IPS-NIHi7 (cell line): ENCODE measurements at regions not wholly inside any gene's neighbourhood (a gene's known extent, or its start where the extent isn't known, plus 50 kb on each side); places are given as distances from the start of the nearest gene placed in this dataset.

Experiments
- DNase-seq: peaks from one replicate; pipeline ENCODE4 v3.0.0; 2012; ENCODE audit warnings: mixed read lengths; ENCODE audit errors: extremely low spot score

DNA sequence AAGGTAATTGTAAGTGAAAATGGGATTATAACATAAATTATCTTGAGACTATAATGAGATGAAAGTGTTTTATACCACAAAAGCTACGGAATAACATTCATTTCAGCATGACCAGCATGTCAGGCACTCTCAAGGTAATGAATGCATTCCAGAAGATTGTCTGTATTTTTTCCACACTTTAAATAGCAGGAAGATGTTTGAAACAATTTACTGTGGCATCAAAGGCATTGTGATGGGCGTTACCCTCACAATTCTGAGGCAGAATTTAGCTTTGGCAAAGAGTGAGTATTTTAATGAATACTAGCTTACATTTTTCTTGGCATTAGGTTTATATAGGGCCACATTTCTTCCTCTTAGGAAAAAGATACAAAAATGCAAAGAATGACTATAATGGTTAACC is 627.2 kb downstream of the BCKDHB start:
- no peak for DNase-seq

DNA sequence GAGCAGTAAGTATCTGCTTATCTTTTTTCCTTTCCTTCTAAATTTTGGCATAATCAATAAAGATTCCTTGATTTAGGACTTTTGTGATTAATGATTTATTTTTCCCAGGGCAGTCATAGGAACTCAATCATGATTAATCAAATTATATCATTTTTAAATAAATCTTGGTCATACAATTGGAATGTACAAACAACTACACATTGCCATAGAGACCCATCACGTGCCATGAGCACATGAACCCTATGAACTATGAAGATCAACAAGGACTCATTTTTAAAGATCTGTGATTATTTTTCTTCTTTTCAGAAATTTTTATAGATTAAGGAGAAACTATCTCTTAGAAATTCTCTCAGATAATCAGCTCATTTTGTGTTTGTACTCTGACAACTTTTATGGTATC is 622.4 kb downstream of the BCKDHB start:
- DNase-seq, result no peak

DNA sequence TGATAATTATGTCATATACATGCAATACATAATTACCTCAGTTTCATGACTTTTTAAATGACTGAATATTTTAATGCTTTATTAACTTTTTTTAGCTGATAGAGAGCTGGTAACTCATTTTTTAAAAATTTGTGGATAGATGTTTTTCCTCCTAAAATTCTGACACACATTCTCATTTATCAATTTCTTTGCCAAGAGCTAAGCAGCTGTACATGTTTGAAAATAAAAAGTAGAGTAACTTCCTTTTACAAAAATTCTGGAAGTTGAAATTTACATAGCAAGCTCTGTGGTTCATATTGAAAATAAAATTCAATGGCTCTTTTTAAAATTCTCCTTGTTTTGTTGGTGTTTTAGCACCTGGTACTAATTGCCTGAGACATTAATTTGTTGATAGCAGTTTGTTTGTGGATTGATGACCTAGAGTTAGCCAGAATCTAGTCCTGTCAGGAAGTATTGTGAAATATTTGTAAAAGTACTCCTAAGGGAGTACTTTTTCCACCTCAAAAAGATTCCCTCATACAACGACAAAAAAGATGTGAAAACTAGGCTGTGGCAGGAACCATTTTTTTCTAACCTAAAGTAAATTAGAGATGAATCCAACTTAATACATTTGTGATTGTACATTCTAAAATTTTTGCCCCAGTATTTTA is 621.8 kb downstream of the BCKDHB start:
- no peak for DNase-seq

DNA sequence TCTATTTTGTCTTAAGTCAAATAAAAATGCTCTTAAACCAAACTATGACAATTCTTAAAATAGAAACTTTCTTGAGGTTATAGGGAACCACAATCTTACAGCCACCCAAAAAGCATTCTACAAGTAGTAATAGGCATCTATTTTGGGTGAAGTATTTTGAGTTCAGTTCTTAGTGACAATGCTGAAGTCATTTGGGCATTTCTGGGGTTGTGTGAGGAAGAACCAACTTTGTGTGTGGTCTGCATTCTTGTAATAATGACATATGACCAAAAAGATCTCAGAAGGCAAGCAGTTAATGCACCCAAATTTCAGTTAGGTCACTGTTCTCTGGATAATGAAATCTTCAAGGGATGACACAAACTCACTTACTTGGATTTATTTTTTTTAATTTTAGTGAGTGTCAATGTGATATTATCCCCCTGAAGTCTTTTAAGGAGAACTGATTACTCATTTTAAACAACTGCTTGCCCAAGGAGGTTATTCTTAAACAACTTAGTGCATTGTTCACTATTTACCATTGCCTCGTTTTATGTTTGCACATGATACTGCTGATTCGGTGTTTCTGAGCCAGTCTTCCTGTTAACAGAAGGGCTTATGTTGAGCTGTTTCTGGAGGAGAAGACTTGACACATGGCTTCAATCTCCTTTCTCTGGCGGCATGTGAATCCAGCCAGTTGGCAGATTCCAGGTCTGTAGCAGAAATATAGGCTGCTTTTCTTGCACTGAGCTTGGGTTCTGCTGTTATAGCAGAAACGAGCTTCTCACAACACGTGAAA is 618.9 kb downstream of the BCKDHB start:
- DNase-seq, result no peak

DNA sequence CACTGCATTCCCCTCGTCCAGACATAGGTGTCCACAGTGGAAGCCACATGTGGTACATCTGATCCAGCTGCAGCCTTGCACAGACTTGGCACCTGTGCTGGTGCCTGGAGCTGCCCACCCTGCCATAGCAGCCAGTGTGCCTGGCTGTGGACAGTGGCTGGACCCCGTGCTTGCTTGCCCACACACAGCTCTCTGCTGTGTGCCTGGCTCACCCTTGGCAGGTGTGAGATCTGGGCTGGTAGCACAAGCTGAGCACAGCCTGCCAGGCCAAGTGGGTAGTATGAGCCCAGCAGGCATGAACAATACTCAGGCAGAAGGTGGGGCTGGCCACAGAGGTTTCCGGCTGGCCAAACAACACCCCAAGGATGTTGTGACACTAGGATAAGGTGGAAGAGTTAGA is 614.4 kb downstream of the BCKDHB start:
- no peak for DNase-seq

DNA sequence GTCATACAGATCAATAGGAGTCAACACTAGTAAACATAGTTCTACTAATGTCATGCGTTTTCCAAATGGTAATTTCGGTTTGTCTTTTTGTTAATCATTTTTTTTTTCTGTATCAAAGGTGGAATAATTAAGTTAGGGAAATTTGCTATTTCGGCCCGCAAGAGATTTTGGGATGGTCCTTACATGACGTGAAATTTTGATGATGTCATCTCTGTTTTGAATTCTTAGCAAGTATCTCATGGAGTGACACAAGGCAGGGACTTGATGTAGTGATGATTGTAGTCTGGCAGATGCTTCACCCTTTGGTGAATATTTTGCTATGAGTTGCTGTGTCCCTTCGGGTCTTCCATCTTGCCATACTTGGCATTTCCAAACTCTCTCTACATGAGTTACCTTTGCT is 608.0 kb downstream of the BCKDHB start:
- DNase-seq, result no peak

DNA sequence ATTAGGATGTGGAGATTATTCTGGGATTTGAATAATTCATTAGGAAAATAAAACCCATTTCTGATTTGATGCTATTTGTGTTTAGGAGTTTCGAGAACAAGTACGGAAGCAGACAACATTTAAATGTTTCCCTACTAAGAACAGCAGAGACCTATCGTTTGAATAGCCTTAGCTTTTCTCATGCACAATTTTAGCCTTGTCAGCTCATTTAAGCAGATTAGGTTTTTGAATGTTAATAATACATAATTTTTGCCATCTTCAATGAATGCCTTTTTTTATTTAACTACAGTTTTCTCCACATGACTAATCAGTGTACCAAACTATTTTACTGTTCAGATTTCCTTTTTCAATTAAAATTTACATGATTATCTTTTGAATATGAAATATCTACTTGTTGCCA is 592.0 kb downstream of the BCKDHB start:
- DNase-seq, result no peak

DNA sequence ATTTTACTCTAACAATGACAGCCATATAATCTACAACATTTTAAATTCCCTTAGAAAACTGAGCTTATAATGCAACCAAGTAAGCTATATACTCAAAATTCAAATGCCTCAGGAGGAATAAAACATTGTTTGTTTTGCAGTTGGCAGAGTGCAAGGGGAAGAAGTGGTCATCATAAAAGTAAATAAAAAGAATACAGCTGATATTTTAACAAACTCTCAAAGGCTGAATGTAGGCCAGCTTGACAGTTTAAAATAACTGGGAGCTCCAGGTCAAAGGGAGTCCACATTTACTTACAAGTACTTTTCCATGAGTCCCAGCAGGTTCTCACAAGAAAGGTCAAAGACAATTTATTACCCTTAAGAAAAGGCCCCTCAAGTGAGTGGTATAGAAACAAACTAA is 589.8 kb downstream of the BCKDHB start:
- DNase-seq, result no peak

DNA sequence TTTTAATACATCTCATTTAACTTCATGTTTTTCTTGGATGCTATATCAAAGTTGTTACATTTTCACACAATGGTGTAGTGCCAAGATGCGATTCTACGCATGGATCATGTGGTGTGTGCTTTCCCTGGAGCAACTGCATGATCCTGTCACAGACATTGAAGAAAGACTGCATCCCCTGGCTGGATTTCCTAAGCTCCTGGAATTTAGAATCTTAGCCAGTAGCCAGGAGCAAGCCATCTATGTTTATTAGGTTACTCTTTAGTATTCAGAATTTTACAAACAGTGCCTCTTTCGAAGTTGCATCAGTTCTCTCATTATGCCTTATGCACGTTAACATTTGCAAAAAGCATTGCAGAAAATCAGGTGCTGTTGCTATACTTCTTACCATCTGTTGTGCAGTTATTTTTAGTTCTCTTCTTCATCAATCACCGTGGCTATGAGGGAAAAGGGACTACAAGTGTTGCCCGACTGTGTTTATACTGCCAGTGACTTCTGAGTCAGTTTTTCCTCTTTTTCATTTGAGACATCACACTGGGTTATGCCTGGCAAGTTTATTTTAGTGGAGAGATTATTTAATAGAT is 584.2 kb downstream of the BCKDHB start:
- DNase-seq, result no peak

DNA sequence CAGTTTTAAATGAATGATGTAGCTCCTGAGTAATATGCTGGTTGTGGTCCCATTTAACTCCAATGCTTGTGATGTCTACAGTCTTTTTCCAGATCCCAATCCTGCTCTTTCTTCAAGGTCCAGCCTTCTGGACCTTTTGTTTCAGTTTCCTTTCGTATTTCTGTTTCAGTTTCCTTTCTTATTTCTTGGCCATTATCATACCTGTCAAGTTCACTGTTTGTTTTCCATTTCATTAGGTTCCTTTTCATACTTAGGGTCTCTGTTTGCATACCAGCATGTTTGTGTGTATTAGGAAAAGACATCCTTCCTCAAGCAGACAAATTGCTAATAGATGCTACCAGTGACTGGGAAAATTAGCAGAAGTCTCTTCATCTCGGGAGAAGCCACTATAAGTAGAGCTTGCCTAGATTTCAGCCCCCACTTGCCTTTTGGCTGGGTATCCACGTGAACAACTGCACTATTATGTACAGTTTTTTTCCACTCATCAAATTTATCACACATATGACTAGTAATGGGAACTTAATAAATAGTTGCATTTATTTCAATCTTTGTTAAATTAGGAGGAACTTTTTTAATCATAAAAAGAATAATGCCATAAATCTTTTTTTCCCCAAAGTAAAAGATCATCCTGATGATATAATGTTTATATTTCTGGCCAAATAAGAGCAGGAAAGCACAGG is 583.4 kb downstream of the BCKDHB start:
- no peak for DNase-seq

DNA sequence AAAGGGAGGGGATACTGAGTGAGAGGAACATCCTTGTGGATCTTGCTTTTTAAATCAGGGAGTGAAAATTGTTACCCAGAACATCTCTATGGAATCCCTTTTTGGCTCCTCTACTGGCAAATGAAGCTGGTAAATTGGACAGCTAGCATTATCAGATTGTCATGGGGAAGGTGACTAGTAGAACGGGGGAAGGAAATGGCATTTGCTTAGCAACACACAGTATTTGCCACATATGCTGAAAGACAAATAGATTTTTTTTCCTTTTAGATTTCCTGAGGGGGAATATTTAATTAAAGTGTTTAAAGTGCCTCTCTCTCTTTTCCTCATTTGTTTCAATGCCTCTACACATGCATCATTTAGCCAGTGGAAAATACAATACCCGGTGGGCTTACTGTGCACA is 573.5 kb downstream of the BCKDHB start:
- DNase-seq, result no peak

DNA sequence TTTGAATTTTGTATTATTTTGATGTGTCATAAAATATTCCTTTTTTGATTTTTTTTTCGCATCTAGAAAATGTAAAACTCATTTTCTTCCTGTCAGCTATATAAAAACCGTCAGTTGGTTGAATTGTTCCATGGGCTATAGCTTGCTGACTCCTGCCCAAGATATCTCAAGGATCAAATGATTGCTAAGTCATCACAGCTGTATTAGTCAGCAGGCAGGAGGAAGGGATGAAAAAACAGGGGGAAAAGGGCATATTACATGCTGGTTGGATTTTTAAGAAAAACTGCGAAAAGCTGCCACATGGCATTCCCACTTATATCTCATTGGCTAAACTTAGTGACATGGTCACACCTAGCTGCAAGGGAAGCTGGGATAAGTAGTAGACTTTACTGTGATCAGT is 569.9 kb downstream of the BCKDHB start:
- DNase-seq, result no peak

DNA sequence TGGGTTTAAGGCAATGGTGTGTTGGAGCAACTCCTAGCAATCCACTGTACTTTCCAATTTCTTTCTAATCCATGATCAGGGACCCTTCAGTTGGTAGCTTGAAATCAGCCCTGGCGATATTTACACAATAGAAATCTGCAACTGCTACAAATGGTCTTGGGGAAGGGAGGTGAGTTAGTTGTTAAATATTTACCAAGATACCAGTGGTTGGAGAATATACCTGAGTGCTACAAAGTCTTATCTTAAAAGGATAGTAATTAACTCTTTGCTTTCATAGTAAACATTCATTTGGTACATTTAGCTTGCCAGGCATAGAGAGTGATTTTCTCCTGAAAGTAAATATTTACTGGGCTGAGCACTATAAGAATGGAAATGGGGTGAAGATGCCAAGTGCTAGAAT is 568.2 kb downstream of the BCKDHB start:
- DNase-seq, result no peak

DNA sequence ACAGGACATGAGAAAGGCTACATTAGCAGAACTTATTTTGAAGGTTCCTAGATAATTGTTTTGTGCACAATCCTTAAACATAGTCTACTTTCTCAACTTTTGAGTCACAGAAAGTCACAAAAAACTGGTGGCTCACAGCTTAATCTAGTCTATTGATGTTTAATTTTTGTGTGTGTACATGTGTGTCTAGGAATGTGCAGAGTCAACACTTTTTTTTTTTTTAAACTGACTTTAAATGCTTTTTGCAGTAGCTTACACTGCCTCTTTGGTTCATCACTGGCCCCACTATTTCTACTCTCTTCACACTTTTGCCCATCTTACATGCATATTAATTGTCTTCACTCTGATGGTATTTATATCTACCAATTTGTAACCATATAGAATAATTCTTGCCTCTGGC is 566.9 kb downstream of the BCKDHB start:
- no peak for DNase-seq

DNA sequence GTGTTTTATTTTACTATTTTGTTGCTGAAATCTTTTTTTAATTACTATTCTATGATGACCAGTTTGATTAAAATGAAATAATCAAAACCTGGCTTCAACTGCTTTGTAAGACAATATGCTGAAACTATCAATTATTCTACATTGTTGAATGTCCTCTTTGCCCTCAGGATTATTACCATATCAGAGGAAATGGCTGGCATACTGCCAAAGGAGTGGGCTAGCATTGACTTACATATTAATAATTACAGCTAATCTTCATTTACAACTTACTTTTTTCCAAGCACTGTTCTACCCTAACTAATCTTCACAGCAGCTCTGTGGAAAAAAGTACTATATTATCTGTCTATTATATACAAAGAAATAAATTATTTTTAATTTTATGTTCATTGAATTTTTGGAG is 560.5 kb downstream of the BCKDHB start:
- no peak for DNase-seq

DNA sequence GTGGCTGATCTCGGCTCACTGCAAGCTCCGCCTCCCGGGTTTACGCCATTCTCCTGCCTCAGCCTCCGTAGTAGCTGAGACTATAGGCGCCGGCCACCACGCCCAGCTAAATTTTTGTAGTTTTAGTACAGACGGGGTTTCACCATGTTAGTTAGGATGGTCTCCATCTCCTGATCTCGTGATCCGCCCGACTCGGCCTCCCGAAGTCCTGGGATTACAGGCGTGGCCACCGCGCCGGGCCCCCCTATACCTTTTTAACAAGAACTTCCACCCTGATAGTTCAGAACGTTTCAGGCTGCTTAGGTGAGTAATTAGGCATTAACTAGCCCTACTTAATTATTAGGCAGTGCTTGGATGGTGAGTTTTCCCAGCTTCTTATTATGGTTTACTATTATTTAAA is 552.5 kb downstream of the BCKDHB start:
- DNase-seq, result no peak

DNA sequence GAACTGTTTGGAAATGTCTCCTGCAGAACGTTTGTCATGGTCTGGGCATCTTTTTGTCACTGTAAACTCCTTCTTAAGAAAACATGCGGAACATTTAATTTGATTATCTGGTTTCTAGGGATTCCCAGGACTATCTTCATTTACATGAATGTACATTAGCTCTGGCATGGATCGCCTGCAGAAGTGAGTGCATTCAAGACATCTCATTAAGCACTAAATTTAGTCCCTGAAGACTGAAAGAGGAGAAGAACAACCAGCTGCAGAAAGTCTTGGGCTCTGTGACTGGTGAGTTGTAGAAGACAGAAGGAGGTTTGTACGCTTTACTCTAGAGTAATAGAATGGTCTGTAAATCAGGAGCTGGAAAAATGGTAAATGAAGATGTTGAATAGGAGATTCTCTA is 540.7 kb downstream of the BCKDHB start:
- no peak for DNase-seq

DNA sequence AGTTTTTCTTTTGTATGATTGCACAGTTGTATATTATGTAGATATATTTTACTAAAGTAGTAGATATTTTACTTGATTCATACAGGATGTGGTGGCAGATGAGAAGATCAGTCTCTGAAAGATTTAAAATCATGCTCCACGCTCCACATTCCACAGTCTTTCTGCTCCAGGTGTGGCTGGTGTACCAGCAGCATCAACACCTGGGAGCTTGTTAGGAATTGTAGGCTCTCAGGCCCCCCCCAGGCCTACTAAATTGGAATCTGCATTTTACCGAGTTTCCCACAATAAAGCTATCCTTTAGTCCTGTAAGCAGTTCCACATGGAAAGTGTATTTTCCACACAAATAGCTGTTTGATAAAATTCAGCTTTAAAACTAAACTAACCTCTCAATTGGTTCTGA is 537.4 kb downstream of the BCKDHB start:
- no peak for DNase-seq

DNA sequence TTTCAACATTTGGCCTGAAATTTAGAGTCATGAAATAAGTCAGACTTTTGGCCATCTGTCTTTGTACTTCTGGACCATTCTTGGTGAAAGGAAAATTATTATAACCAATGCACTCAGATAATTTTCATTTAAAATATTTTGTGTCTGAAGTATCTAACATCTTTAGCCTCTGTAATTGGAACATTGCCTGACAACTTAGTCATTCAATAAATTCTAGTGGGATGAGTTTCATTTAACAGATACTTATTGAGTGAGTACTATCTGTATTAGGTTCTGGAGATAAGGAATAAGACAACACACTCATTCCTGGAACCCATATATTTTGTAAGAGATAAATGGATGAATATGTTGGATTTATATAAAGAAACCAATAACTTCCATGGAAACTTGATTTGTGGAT is 536.0 kb downstream of the BCKDHB start:
- DNase-seq, result no peak

DNA sequence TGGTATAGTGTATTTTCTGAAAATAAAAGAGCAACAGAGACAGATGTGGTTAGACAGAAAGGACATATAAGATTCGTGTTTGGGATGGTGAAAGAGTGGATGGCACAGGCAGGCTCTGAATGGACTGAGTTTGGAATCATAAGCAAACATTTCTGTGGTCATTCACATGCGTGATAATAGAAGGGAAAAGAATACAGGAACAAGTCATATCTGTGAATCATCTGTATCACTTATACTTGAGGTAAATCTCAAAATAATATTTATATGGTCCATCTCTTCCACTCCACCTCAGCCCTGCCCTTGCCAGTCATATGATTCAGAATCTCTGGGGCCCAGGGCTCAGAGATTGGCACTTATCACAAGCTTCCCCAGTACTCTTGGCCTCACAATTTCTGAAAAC is 535.1 kb downstream of the BCKDHB start:
- DNase-seq, result no peak

DNA sequence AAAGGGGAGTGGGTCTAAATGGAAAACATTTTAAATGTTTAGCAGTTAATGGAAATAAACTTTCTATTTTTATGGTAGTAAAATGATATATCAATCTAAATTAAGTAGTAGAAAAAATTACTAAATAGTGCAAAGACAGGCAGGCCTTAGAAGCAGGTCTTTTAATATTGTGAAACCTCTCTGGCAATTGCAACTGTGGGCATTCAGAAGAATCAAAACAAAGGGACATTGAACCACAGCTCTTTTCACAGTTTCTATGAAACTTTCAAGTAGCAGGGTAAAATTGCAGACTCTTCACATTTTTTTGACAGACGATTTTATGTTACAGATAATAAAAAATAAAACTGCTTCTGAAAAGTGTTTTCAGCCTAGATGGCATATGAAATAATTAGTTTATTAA is 533.7 kb downstream of the BCKDHB start:
- no peak for DNase-seq

DNA sequence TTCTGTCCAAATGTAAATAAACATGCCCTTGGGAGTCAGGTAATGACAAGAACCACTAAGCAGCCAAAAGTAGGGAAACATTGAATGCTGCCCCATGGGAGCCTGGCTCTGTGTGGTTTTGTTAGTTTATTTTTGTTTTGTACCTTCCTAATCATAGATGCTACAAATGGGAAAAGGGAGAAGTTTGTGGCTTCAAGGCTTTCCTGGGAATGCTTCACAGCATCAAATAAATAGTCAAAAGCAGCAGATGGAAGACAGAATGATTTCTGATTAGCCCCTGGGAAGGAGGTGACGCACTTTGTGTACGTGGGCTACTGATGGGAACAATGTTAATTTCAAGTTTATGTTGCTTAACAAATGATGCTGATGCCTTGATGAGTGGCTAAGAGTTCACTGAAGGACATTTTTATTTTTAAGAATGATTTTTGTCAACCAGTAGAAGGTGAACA is 532.7 kb downstream of the BCKDHB start:
- DNase-seq, result no peak
